IPS DF 4.7 (cell line): ENCODE measurements at regions not wholly inside any gene's neighbourhood (a gene's known extent, or its start where the extent isn't known, plus 50 kb on each side); places are given as distances from the start of the nearest gene placed in this dataset.
"Not testable (repeated sequence)": the region's sequence is repeated elsewhere in the genome, so short reads cannot be mapped to it uniquely, and the experiment has no call there.

Source experiments
- DNase-seq: peaks from one replicate; pipeline ENCODE4 v3.0.0-alpha.2; 2013; ENCODE audit warnings: low spot score; ENCODE audit errors: extremely low read depth

- no peak for DNase-seq
Observed at GRCh38 chr2:193101591-193101990, 906.9 kb upstream of the TMEFF2 start.

GRCh38 chr2:193088026-193088425 lies 893.3 kb upstream of the TMEFF2 start:
- DNase-seq = no peak

- no peak for DNase-seq
Observed at GRCh38 chr2:193076995-193077394, 882.3 kb upstream of the TMEFF2 start.

DNA sequence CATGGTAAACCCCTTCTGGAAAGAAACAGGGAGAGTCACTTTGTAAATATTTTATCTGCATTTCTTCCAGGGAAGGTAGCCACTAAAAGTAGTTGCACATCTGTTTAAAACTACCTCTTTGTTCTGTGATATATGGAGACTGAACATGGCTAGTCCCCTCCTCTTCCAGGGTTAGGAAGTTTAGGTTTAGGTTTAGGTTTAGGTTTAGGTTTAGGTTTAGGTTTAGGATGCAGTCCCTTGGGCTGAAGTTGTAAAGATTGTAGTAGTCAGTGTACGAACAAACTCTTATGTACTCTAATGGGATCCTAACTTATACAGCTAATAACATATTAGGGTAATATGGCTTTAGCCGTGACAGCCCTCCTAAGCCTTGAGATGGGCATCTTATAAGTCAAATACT lies 880.2 kb upstream of the TMEFF2 start:
- DNase-seq = no peak

DNA sequence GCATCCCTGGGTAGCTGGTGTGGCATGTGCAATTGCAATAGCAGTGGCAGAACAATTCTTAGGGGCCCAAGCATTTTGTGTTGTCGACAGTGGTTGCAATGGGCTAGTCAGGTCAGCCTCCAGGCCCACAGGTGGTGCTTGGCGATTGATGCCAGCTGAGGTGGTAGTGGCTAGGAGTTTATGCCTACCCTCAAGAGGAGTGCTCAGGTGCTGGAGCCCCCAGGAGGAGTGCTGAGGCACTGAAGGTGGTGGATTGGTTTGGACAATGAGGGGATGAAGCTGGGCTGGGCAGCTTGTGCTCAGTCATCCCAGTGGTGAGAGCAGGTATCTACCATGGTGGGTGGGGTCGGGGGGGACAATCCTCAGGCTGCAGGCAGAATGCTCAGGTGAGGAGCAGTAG lies 877.9 kb upstream of the TMEFF2 start:
- DNase-seq = no peak

GRCh38 chr2:193025556-193025955 lies 830.8 kb upstream of the TMEFF2 start:
- not testable (repeated sequence) for DNase-seq

DNA sequence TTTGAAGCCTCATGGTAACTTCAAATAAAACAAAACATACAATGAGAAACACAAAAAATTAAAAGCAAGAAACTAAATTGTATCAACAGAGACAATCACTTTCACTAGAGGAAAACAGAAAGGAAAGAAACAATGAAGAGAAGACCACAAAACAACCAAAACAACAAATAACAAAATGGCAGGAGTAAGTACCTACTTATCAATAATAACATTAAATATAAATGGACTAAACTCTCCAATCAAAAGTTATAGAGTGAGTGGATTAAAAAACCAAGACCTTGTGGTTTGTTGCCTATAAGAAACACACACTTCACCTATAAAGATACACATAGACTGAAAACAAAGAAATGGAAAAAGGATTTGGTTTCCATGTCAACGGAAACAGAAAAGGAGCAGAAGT lies 830.1 kb upstream of the TMEFF2 start:
- DNase-seq = no peak

DNA sequence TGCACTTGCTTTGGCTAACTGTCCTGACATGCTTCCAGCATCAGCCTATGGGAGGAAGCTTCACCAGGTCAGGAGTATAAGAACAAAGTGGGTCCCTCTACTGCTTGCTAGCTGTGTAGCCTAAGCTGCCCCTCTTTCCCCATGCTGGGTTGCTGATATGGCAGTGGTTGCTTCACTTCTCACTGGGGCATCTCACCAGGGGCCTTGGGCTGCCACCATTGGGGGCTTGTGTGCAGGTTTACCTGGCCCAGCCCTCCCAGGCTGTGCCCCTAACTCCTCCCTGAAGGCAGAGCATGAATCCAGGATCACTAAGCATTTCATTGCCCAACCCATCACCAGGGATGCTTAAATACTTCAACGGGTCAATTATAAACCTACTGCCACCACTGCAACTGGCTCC lies 817.1 kb upstream of the TMEFF2 start:
- DNase-seq = no peak

DNA sequence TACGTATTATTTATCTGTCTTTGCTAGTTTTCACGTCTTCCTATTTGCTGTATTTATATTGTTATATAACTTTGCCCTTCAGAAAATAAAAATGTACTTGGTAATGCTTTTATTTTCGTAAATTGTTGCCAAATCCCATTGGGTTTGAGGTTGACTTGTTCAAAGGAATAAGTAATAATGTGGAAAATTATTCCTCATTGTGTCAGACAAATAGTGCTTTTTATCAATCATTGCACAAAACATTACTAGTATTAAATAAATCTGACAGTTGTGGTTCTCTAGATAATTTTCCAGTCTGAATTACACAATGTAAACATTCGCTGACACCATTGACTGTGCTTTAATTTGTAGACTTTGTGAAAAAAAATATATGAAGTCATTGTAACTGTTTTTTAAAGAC lies 798.3 kb upstream of the TMEFF2 start:
- no peak for DNase-seq

DNA sequence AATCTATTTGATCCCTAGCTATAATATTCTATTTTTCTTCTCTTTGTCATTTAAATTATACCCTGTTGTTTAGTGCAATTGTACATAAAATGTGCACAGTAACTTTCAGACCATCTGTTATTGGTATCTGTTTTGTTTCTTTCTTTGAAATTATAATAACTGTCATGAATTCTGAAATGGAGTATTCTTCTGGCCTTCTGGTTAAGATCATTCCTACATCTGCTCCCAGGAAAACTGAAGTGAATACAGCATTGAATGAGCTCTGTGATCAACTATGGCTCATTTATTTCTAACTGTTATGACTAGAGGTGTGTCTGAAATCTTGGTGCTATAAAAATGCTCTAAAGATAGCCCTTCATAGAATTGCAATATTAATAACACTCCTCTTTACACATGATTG lies 788.4 kb upstream of the TMEFF2 start:
- no peak for DNase-seq

- DNase-seq = no peak
Observed at GRCh38 chr2:192978395-192978794, 783.7 kb upstream of the TMEFF2 start.

- no peak for DNase-seq
Observed at GRCh38 chr2:192971981-192972380, 777.2 kb upstream of the TMEFF2 start.

DNA sequence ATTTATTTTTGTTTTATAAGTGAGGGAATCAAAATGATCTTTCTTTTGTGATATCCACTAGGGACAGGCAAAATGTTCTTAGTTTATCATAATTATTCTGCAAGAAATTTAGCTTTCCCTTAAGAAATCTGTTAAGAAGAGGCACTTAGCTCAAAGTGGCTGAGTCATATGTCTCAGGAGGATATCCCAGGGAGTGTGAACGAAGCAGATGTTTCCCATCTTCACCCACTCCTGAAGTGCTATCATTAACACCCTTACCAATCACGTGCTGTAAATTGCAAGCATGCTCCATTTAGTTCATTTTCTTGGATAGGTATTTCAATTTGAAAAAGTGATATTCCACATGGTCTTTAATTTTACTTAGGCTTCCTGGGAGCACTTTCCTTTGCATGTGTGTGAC lies 774.3 kb upstream of the TMEFF2 start:
- no peak for DNase-seq

GRCh38 chr2:192960945-192961344 lies 766.2 kb upstream of the TMEFF2 start:
- no peak for DNase-seq

GRCh38 chr2:192958615-192959014 lies 763.9 kb upstream of the TMEFF2 start:
- not testable (repeated sequence) for DNase-seq

DNA sequence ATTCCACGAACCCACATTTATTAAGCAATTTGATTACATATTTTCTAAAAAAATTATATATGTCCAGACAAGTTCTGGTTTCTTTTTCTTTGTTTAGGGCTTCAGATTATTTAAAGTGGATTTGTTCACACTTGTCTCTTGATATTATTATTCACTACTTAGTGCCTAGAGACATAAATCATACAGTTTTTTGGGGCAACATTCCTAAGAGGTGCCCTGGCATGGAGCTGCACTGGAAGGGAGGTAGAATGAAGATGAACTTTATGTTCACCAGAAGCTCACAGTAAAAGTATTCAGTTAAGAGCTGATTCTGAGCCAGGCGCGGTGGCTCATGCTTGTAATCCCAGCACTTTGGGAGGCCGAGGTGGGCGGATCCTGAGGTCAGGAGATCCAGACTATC lies 762.7 kb upstream of the TMEFF2 start:
- DNase-seq = no peak

GRCh38 chr2:192953116-192953515 lies 758.4 kb upstream of the TMEFF2 start:
- no peak for DNase-seq

DNA sequence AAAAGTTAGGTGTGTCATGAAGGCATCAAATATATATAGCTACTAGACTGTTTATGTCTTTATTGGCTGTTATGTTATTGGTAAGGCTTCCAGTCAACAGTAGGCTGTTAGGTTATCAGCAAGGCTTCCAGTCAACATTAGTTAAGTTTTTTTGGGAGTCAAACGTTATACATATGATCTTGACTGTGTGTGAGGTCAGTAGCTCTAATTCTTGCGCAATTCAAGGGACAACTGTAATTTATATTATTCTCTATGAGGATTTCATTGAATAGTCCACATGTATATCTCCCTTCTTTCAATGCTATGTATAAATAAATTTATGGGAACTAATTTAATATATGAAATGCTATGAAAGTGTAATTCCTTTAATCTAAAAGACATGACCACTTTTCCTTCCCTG lies 757.5 kb upstream of the TMEFF2 start:
- no peak for DNase-seq

DNA sequence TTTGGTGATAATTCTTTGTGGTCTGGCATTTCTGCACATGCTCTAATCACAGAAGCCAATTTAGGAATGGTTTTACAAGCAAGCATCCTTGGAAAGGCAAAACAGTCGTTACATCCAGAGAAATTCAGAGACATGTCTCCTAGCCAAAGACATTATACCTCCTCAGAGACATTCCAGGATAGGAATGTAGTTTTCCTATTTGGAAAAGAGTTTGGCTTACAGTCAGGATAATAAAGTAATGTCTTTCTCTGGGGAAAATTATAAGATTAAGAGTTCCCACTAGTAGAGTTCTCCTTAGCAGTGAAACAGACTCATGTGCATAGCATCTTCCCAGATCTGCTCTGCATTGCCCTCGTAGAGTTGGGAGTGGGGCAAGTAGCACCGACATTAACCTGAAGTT lies 753.6 kb upstream of the TMEFF2 start:
- DNase-seq = no peak

DNA sequence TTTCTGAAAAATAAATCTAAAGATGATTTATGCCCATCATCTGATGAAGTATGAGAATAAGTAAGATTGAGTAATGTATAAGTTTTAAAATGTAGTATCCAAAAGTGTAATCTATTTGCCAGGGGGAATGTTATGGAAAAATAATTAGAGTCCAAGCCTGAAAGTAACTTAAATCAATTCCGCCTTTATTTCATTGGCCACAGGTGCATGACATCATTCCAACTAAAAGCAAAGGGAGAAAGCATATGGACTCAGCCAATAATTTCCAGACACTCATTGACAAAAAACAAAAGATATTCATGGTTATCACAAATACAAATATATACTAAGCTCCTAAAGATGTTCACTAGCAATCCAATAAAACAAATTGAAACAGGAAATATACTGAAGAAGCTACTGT lies 752.6 kb upstream of the TMEFF2 start:
- no peak for DNase-seq

- DNase-seq = no peak
Observed at GRCh38 chr2:192940767-192941166, 746.0 kb upstream of the TMEFF2 start.

GRCh38 chr2:192932376-192932775 lies 737.6 kb upstream of the TMEFF2 start:
- no peak for DNase-seq

- not testable (repeated sequence) for DNase-seq
Observed at GRCh38 chr2:192921631-192922030, 726.9 kb upstream of the TMEFF2 start.

GRCh38 chr2:192901446-192901845 lies 706.7 kb upstream of the TMEFF2 start:
- no peak for DNase-seq
